MCF 10A (cell line): ENCODE measurements at regions not wholly inside any gene's neighbourhood (a gene's known extent, or its start where the extent isn't known, plus 50 kb on each side); places are given as distances from the start of the nearest gene placed in this dataset.

Experiments
- BruUV-seq: library from RNA; stranded (reverse); fragments of 400-500 nt; replicated peaks from 2 replicates; lab custom pipeline; 2021; lab: Mats Ljungman, UMichigan
- CTCF ChIA-PET: fragments of 300-600 bp; sonication (Branson Sonifier 250); formaldehyde crosslinking; extraction: SDS; loops from one replicate; lab custom pipeline; 2021; ENCODE audit warnings: antibody characterized with exemption, inconsistent platforms; lab: Yijun Ruan, JAX
- POLR2A ChIA-PET: fragments of 300-600, 350-650 bp; sonication (Branson Sonifier 250); formaldehyde crosslinking; extraction: SDS; loops from one replicate; lab custom pipeline; 2020; ENCODE audit warnings: antibody characterized with exemption, inconsistent platforms; lab: Yijun Ruan, JAX
- DNase-seq: peaks from one replicate; pipeline ENCODE4 v3.0.0-alpha.2; 2018; ENCODE audit not compliant: unreplicated experiment
- H3K27ac Mint-ChIP-seq: one replicate; pipeline ENCODE4 v1.8.0; 2022; ENCODE audit warnings: mild to moderate bottlenecking, low read depth, mixed read lengths; ENCODE audit not compliant: unreplicated experiment
- H3K27me3 Mint-ChIP-seq: one replicate; pipeline ENCODE4 v1.8.0; 2022; ENCODE audit warnings: mixed read lengths; ENCODE audit not compliant: insufficient read depth, unreplicated experiment
- H3K36me3 Mint-ChIP-seq: one replicate; pipeline ENCODE4 v1.8.0; 2022; ENCODE audit warnings: mild to moderate bottlenecking, moderate library complexity, mixed read lengths; ENCODE audit not compliant: insufficient read depth, unreplicated experiment
- H3K4me1 Mint-ChIP-seq: one replicate; pipeline ENCODE4 v1.8.0; 2022; ENCODE audit warnings: mixed read lengths; ENCODE audit not compliant: insufficient read depth, unreplicated experiment
- H3K4me3 Mint-ChIP-seq: one replicate; pipeline ENCODE4 v1.8.0; 2022; ENCODE audit warnings: mild to moderate bottlenecking, moderate library complexity, mixed read lengths; ENCODE audit not compliant: unreplicated experiment
- H3K9me3 Mint-ChIP-seq: one replicate; pipeline ENCODE4 v1.8.0; 2022; ENCODE audit warnings: mixed read lengths; ENCODE audit not compliant: unreplicated experiment
- intact Hi-C: fragments of 100-400 bp; cut with micrococcal nuclease; formaldehyde crosslinking; loops from 2 replicates; pipeline ENCODE4 v1.14.1; 2022
- TF ChIP-seq, protein P1 (sequence below): fragments of 200-600 bp; IDR thresholded peaks from one replicate; pipeline ENCODE4 v1.8.0; 2022; ENCODE audit warnings: antibody characterized with exemption, mild to moderate bottlenecking; ENCODE audit not compliant: unreplicated experiment

DNA sequence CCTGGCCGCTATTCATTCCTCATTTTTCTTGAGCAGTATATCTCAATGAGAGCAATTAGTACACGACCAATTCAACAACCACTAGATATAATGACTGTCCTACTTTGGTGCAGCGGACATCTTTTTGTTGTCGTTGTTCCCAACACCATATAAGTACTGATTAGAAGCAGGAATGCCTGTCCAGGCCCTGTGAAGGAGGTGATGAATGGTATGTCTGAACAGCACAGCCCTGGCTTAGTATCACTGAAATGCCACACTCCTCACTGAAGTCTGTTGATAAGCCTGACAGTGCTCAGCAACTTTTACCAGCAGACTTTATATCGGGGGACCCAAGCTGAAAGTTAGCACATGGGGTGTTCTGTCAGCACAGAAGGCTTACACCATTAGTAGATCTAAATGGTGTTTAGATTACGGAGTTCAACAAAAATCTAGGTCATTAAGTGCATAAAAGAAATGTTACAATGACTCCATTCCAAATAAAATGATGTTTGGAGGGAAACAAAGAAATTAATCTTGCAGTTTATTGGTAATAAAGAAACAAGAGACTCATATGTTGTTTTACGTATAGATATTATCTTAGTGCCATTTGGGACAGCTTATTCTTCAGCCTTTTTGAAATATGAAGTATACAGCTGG, 228.3 kb upstream of the TTC29 start:
- H3K27me3 Mint-ChIP-seq: no peaks in the 10 kb centered on the region
- TF ChIP-seq, protein P1, sequence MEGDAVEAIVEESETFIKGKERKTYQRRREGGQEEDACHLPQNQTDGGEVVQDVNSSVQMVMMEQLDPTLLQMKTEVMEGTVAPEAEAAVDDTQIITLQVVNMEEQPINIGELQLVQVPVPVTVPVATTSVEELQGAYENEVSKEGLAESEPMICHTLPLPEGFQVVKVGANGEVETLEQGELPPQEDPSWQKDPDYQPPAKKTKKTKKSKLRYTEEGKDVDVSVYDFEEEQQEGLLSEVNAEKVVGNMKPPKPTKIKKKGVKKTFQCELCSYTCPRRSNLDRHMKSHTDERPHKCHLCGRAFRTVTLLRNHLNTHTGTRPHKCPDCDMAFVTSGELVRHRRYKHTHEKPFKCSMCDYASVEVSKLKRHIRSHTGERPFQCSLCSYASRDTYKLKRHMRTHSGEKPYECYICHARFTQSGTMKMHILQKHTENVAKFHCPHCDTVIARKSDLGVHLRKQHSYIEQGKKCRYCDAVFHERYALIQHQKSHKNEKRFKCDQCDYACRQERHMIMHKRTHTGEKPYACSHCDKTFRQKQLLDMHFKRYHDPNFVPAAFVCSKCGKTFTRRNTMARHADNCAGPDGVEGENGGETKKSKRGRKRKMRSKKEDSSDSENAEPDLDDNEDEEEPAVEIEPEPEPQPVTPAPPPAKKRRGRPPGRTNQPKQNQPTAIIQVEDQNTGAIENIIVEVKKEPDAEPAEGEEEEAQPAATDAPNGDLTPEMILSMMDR: no peak
- H3K4me3 Mint-ChIP-seq: no peak overlapping the region
- POLR2A ChIA-PET: no interaction called here
- H3K9me3 Mint-ChIP-seq: no peaks in the 10 kb centered on the region
- H3K4me1 Mint-ChIP-seq: no peaks in the 10 kb centered on the region
- no peaks in the 10 kb centered on the region for H3K36me3 Mint-ChIP-seq
- intact Hi-C loops: no loop called here
- CTCF ChIA-PET: interaction anchor here (0.6 kb wide), 1 partner anchor 345 kb away, joined by 3 read pairs; no protein-coding TSS in a partner anchor
- BruUV-seq: no TSS peak
- H3K27ac Mint-ChIP-seq: no peak overlapping the region
- DNase-seq: no peak

DNA sequence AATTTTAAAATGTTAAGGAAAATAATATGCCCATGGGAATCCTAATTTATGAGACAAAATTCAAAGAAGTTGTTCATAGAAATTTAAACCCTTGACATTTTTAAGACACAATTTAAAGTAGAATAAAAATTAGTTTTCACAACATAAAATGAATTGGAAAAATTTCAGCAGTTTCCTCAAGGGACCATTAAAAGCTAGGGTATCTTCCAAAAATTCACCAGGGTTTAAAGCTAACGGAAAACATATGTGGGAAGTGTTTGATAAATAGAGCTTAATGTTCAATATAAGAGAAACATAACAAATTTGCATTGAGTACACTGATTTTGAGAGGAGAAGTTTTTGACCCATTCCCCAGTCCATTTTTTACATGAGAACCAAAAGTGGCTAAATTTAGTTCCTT, 228.9 kb upstream of the TTC29 start:
- no peak for DNase-seq
- no peaks in the 10 kb centered on the region for H3K4me1 Mint-ChIP-seq
- ChIA-PET POLR2A (no interaction called here), CTCF (interaction anchor here (0.6 kb wide), 1 partner anchor 345 kb away, joined by 3 read pairs; no protein-coding TSS in a partner anchor)
- no peaks in the 10 kb centered on the region for H3K27me3 Mint-ChIP-seq
- no peaks in the 10 kb centered on the region for H3K9me3 Mint-ChIP-seq
- H3K36me3 Mint-ChIP-seq: no peaks in the 10 kb centered on the region
- H3K27ac Mint-ChIP-seq: no peak overlapping the region
- BruUV-seq: no TSS peak
- TF ChIP-seq, protein P1: no peak
- no peak overlapping the region for H3K4me3 Mint-ChIP-seq
- intact Hi-C loops: no loop called here

DNA sequence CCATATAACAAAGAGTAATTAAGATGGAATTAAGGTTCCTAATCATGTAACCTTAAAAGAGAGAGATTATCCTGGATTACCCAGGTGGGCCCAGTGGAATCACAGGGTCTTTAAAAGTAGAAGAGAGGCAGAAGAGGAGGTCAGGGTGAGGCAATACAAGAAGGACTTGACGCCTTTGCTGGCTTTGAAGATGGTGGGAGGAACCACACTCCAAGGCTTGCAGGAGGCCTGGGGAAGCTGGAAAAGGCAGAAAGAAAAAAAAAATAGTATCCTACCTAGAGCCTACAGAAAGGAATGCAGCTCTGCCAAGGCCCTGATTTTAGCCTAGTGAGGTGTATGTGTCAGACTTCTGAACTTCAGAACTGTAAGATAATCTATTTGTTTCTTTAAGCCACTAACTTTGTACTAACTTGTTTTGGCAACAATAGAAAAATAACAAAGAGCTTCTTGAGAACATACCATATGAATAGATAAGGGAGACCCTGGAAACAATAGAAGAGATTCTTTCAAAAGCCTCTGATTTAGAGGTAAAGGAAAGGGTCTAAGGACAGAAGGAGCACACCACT, 229.9 kb upstream of the TTC29 start:
- ChIA-PET POLR2A (no interaction called here), CTCF (no interaction called here)
- intact Hi-C loops: no loop called here
- H3K4me1 Mint-ChIP-seq: no peaks in the 10 kb centered on the region
- no peak overlapping the region for H3K4me3 Mint-ChIP-seq
- H3K27ac Mint-ChIP-seq: no peak overlapping the region
- no peaks in the 10 kb centered on the region for H3K36me3 Mint-ChIP-seq
- H3K27me3 Mint-ChIP-seq: no peaks in the 10 kb centered on the region
- DNase-seq: no peak
- no TSS peak for BruUV-seq
- TF ChIP-seq, protein P1: no peak
- no peaks in the 10 kb centered on the region for H3K9me3 Mint-ChIP-seq

DNA sequence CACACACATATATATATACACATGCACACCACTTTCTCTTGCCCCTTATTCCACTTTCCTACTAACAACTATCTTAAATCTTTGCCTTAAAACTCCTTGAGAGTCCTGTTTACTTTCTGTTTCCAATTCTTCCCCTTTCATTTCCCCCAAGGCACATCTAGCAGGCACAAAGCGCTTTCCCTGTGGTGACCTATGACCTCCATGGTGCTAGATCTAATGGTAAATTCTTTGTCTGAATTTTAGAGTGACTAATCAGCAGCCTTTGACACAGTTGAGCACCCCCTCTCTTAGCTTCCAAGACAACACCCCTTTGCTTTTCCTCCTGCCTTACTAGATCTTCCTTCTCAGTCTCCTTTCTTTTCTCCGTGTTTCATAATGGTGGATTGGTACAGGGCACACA, 236.4 kb upstream of the TTC29 start:
- Mint-ChIP-seq H3K27me3 (no peaks in the 10 kb centered on the region), H3K4me1 (no peaks in the 10 kb centered on the region), H3K27ac (no peak overlapping the region), H3K9me3 (peaks cover 23% of the 10 kb centered on the region), H3K36me3 (no peaks in the 10 kb centered on the region), H3K4me3 (no peak overlapping the region)
- no peak for DNase-seq
- no TSS peak for BruUV-seq
- CTCF ChIA-PET: no interaction called here
- POLR2A ChIA-PET: no interaction called here
- intact Hi-C loops: no loop called here
- TF ChIP-seq, protein P1: no peak
